ENCODE measurements at regions not wholly inside any gene's neighbourhood (a gene's known extent, or its start where the extent isn't known, plus 50 kb on each side); places are given as distances from the start of the nearest gene placed in this dataset.
A peak's percentile ranks its signal among the peaks of the same experiment; 100 is the strongest.
"Not testable (repeated sequence)": the region's sequence is repeated elsewhere in the genome, so short reads cannot be mapped to it uniquely, and the experiment has no call there.

- DNase-seq (ENCODE audit: low read depth): no peak
- TF ChIP-seq CTCF (IDR thresholded peaks at IDR 0.05; ENCODE audit: control insufficient read depth, extremely low read depth, insufficient read depth): no peak
- H3K4me3 ChIP-seq (ENCODE audit: low read depth, low read length): no peak overlapping the region
Measured at GRCh38 chr1:96580920-96581319, 140.7 kb upstream of the PTBP2 start.

- no peak for DNase-seq (ENCODE audit: low read depth)
- H3K4me3 ChIP-seq (ENCODE audit: low read depth, low read length): no peak overlapping the region
- no peak for TF ChIP-seq CTCF (IDR thresholded peaks at IDR 0.05; ENCODE audit: control insufficient read depth, extremely low read depth, insufficient read depth)
Measured at GRCh38 chr1:96581772-96582171, 139.8 kb upstream of the PTBP2 start.

GRCh38 chr1:96583903-96584302, 137.7 kb upstream of the PTBP2 start:
- H3K4me3 ChIP-seq (ENCODE audit: low read depth, low read length): no peak overlapping the region
- no peak for TF ChIP-seq CTCF (IDR thresholded peaks at IDR 0.05; ENCODE audit: control insufficient read depth, extremely low read depth, insufficient read depth)
- no peak for DNase-seq (ENCODE audit: low read depth)

GRCh38 chr1:96587222-96587621, 134.4 kb upstream of the PTBP2 start:
- DNase-seq (ENCODE audit: low read depth): no peak
- TF ChIP-seq CTCF (IDR thresholded peaks at IDR 0.05; ENCODE audit: control insufficient read depth, extremely low read depth, insufficient read depth): no peak
- H3K4me3 ChIP-seq (ENCODE audit: low read depth, low read length): no peak overlapping the region

- DNase-seq (ENCODE audit: low read depth): no peak
- no peak for TF ChIP-seq CTCF (IDR thresholded peaks at IDR 0.05; ENCODE audit: control insufficient read depth, extremely low read depth, insufficient read depth)
- no peak overlapping the region for H3K4me3 ChIP-seq (ENCODE audit: low read depth, low read length)
Measured at GRCh38 chr1:96588416-96588995, 133.1 kb upstream of the PTBP2 start.

GRCh38 chr1:96595530-96595929, 126.1 kb upstream of the PTBP2 start:
- DNase-seq (ENCODE audit: low read depth); H3K4me3 ChIP-seq (ENCODE audit: low read depth, low read length): not testable (repeated sequence)

GRCh38 chr1:96596226-96596922, 125.2 kb upstream of the PTBP2 start:
- peak; percentile 42 for TF ChIP-seq CTCF (IDR thresholded peaks at IDR 0.05; ENCODE audit: control insufficient read depth, extremely low read depth, insufficient read depth)
- no peak for DNase-seq (ENCODE audit: low read depth)
- H3K4me3 ChIP-seq (ENCODE audit: low read depth, low read length): no peak overlapping the region
